MG63 (cell line): ENCODE measurements at regions not wholly inside any gene's neighbourhood (a gene's known extent, or its start where the extent isn't known, plus 50 kb on each side); places are given as distances from the start of the nearest gene placed in this dataset.
A peak's percentile ranks its signal among the peaks of the same experiment; 100 is the strongest.

Source experiments
- DNase-seq: peaks from one replicate; pipeline ENCODE4 v3.0.0-alpha.2; 2020
- H3K27me3 ChIP-seq: fragments of 250-450 bp; sonication (Bioruptor Pico); 2 replicates; pipeline ENCODE4 v1.5.1; 2020; ENCODE audit warnings: mild to moderate bottlenecking, moderate library complexity
- H3K36me3 ChIP-seq: fragments of 250-450 bp; sonication (Bioruptor Pico); 2 replicates; pipeline ENCODE4 v1.5.1; 2020; ENCODE audit warnings: mild to moderate bottlenecking, moderate library complexity
- H3K4me3 ChIP-seq: fragments of 250-450 bp; sonication (Bioruptor Pico); 2 replicates; pipeline ENCODE4 v1.5.1; 2020; ENCODE audit warnings: mild to moderate bottlenecking, moderate library complexity
- H3K9me3 ChIP-seq: fragments of 250-450 bp; sonication (Bioruptor Pico); 2 replicates; pipeline ENCODE4 v1.5.1; 2020; ENCODE audit warnings: mild to moderate bottlenecking, moderate library complexity

DNA sequence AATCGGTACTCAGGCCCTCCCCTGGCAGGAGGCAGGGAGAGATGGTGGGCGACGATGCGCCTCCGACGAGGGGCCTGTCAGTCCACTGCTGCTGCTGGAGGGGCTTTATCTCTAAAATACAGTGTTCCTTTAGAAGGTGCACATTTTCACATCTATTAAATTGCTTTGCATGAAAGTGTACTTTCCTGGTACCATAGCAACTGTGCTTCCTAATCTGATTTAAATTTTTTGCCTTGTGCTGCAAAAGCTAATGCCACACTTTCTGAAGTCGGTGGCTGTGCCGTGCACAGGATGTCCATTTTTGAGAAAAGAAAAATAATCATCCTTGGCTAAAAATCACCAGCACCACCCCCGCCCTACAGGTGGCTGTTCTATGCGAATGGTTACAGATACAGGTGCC lies 262.0 kb upstream of the CDH4 start:
- DNase-seq, result no peak
- H3K27me3 ChIP-seq, result no peaks in the 10 kb centered on the region
- H3K36me3 ChIP-seq, result no peaks in the 10 kb centered on the region
- no peak overlapping the region for H3K4me3 ChIP-seq
- H3K9me3 ChIP-seq, result no peaks in the 10 kb centered on the region

DNA sequence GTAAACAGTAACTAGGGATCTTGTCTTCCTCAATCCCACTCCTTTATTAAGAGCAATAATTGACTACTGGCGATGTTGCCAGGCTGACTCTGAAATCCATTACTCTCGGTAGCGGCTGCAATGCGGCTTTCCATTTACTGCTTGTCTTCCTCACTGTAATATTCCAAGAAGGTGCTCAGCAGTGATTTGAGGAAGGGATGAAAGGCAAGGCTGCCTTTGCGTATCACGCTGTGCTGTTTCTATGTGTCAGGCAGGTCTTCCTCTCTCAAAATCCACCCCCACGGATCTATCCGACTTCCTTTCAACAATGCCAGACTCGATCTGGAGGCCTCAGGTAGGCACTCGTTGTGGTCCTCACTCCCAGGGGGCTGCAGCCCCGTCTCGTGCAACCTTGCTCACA lies 261.4 kb upstream of the CDH4 start:
- H3K36me3 ChIP-seq, result no peaks in the 10 kb centered on the region
- no peaks in the 10 kb centered on the region for H3K9me3 ChIP-seq
- no peak for DNase-seq
- H3K27me3 ChIP-seq, result no peaks in the 10 kb centered on the region
- H3K4me3 ChIP-seq, result no peak overlapping the region

DNA sequence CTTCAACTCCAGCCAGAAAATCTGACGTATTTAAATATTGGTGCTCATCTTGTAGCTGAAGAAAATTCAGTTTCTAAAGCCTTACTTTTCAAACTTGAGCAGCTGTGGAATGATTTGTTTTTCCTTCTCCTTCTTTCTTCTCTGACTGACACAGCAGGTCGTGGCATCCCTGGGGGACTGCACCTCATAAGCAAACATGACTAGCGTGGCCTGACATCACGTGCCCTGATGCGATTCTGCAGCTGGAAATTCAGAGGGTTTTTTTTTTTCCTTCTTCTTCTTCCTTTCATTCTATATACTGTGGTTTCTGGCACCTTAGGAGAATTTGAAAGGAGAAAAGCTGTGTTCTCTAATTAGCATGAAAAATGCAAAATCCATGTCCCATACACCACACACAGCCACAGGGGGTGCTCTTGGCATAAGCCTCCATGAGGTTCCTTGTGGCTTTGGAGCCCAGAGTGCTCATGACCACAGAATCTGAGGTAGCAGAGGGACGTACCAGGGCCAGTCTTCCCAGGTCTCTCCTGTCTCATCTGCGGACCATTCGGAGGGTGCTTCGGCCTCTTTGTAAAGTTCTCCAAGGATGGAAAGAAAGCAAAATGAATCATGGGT lies 258.5 kb upstream of the CDH4 start:
- Histone ChIP-seq H3K9me3 (no peaks in the 10 kb centered on the region), H3K36me3 (no peaks in the 10 kb centered on the region), H3K4me3 (no peak overlapping the region), H3K27me3 (peaks cover 2% of the 10 kb centered on the region; the same call in 1 of the 2 replicates)
- peak; percentile 19 for DNase-seq

DNA sequence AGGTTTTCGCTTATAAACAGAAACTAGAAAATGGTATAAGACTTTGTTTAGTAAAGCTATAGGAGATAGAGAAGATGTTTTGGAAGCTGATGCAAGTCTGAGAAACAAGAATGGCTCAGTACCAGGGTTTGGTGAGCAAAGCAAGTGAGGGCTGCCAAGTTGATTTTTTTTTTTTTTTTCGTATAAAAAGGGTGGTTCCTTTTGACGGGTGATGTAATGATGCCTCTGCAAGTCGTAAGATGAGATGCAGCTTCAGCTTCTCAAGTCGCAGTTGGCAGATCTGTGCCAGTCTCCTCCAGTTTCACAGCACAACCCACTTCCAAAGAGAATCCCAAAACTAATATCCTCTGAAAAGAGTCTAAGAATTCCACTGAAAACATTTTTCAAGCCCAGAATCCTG lies 252.8 kb upstream of the CDH4 start:
- Histone ChIP-seq H3K27me3 (peaks cover 10% of the 10 kb centered on the region), H3K9me3 (no peaks in the 10 kb centered on the region), H3K4me3 (no peak overlapping the region), H3K36me3 (no peaks in the 10 kb centered on the region)
- DNase-seq, result peak; percentile 55

DNA sequence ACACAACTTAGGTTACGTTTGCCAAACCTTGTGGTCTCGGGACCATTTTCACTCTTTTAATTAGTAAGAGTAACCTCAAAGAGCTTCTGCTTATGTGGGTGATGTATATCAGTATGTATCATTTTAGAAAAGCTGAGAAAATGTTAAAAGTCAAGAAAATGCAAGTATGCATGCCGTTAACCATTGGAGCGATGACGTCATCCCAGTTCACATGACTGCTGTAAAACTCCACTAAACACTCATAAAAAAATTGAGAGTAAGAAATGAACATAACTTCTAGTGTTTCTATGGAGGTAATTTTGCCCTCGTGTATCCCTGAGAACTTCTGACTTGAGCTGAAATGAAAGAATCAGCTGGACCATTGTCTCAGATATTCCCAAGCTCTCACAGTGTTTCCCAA lies 250.0 kb upstream of the CDH4 start:
- Histone ChIP-seq H3K9me3 (no peaks in the 10 kb centered on the region), H3K36me3 (no peaks in the 10 kb centered on the region), H3K27me3 (peaks cover 13% of the 10 kb centered on the region), H3K4me3 (no peak overlapping the region)
- no peak for DNase-seq

DNA sequence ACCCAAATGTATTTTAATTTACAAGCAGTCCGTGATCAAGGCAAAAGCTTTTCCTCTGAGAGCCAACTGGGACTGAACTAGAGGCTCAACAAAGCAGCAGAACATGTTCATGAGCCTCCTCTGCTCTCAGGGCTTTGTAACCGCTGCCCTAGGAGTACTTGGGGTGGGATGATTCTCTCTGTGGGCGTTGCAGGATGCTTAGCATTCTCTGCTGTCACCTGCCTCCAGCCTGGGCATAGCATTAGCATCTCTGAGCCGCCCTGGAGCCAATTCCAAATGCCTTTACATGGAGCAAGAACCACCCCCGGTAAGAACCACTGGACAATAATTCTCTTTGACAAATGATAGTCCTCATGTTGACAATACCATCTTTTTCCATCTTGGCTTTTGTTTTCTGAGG lies 237.6 kb upstream of the CDH4 start:
- Histone ChIP-seq H3K4me3 (no peak overlapping the region), H3K27me3 (peaks cover 18% of the 10 kb centered on the region), H3K9me3 (no peaks in the 10 kb centered on the region), H3K36me3 (no peaks in the 10 kb centered on the region)
- DNase-seq, result no peak

DNA sequence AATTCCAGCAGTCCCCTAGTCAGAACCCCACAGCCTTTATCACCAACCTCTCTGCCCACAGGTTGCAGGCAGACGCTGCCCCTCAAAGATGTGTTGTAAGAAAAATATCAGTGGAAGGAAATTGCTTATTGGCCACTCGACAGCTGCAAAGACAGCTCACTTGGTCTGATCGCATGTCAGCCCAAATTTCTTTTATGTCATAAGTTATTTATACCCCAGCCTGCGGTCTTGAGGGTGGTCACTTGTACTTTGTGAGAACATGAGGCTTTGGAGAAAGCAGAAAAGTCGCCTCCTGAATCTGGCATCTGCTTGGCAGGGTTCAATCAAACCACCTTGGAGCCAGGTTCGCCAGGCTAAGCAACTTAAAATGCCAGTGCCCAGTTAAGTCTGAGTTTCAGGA lies 236.5 kb upstream of the CDH4 start:
- Histone ChIP-seq H3K4me3 (no peak overlapping the region), H3K9me3 (no peaks in the 10 kb centered on the region), H3K36me3 (no peaks in the 10 kb centered on the region), H3K27me3 (peaks cover 17% of the 10 kb centered on the region)
- DNase-seq, result no peak

DNA sequence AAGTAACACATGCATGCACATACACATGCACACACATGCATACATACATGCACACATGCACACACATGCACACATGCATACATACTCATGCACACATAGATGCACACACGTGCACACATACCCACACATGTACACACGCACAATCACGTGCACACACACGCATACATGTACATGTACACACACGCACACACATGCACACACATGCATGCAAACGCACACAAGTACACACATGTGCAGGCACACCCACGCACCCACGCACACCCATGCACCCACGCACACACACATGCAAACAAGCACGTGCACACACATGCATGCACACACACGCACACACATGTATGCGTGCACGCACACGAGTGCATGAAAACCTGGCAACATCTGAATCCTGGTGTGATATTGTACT lies 232.7 kb upstream of the CDH4 start:
- Histone ChIP-seq H3K4me3 (no peak overlapping the region), H3K27me3 (peaks cover 6% of the 10 kb centered on the region), H3K36me3 (no peaks in the 10 kb centered on the region), H3K9me3 (no peaks in the 10 kb centered on the region)
- DNase-seq, result no peak

DNA sequence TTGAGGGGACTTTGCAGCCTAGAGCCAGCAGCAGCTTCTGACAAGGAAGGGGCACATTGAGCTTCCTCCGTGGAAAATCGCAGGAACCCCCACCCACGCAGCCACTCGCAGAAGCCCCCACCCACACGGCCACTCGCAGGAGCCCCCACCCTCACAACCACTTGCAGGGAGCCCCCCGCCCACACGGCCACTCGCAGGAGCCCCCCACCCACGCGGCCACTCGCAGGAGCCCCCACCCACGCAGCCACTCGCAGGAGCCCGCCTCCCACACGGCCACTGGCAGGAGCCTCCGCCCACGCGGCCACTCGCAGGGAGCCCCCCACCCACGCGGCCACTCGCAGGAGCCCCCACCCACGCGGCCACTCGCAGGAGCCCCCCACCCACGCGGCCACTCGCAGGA lies 228.4 kb upstream of the CDH4 start:
- no peaks in the 10 kb centered on the region for H3K9me3 ChIP-seq
- no peaks in the 10 kb centered on the region; the same call in 1 of the 2 replicates for H3K27me3 ChIP-seq
- H3K4me3 ChIP-seq, result no peak overlapping the region
- H3K36me3 ChIP-seq, result no peaks in the 10 kb centered on the region
- DNase-seq, result no peak

DNA sequence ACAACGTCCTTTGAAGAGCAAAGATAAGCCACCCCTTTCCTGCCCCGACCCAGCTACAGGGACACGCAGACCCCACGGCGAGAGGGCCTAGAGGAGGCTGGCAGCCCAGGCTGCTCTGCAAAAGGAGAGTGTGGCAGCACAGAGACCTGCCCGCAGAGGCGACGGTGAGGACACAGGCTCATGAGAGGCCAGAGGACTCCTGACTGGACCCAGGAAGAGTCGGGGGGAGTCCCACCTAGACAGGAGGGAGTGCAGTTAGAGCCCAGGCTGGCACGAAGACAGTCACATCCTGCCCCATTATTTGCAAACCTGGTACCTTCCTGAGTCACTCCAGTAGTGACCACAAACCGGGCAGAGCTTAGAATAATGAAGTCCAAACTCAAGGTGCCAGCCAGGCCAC lies 227.7 kb upstream of the CDH4 start:
- no peak for DNase-seq
- Histone ChIP-seq H3K4me3 (no peak overlapping the region), H3K36me3 (no peaks in the 10 kb centered on the region), H3K27me3 (no peaks in the 10 kb centered on the region; the same call in 1 of the 2 replicates), H3K9me3 (no peaks in the 10 kb centered on the region)

DNA sequence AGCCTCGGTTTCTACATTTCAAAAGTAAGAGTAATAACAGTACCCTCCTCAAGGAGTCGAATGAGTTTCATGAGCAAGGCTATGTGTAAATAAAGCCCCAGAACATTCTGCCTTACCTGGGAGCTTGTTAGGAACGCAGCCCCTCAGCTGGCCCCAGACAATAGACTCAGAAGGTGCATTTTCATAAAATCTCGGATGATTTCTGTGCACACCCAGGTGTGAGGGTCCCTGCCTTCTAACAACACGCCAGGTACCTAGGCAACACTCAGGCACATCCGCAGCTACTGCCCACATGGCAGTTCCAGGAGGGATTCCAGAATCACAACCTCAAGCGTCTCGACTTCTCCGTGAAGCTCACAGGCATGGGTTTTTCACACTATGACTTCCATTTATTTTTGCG lies 226.5 kb upstream of the CDH4 start:
- Histone ChIP-seq H3K36me3 (no peaks in the 10 kb centered on the region), H3K9me3 (no peaks in the 10 kb centered on the region), H3K27me3 (no peaks in the 10 kb centered on the region; the same call in 1 of the 2 replicates), H3K4me3 (no peak overlapping the region)
- DNase-seq, result no peak

DNA sequence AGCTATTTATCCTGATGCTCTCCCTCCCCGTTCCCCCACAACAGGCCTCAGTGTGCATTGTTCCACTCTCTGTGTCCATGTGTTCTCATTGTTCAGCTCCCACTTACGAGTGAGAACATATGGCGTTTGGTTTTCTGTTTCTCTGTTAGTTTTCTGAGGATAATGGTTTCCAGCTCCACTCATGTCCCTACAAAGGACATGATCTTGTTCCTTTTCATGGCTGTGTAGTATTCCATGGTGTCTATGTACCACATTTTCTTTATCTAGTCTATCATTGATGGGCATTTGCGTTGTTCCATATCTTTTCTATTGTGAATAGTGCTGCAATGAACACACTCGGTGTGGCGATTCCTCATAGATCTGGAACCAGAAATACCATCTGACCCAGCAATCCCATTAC lies 225.9 kb upstream of the CDH4 start:
- no peak for DNase-seq

DNA sequence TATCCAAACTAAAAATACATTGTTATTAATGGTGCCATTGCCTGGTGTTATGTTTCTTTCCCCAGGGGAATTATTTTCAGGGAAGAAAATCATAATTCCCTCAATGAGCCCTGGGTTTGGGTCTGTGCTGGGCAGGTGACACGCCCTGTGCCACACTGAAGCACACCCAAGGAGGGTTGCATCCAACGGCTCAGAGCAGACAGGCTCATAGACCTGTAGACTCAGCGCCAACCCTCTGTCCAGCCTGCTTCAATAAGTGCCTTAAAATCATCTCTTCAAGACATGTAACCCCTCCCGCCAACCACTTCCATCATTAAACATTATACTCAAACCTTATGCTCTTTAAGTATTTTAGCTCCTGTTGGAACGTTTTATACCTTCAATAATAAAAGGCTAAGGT lies 225.3 kb upstream of the CDH4 start:
- Histone ChIP-seq H3K9me3 (no peaks in the 10 kb centered on the region), H3K36me3 (no peaks in the 10 kb centered on the region), H3K4me3 (no peak overlapping the region), H3K27me3 (no peaks in the 10 kb centered on the region; the same call in 1 of the 2 replicates)
- DNase-seq, result no peak

More for the DNA sequence above, 225.9 kb upstream of the CDH4 start:
- H3K36me3 ChIP-seq, result no peaks in the 10 kb centered on the region
- H3K9me3 ChIP-seq, result no peaks in the 10 kb centered on the region
- H3K4me3 ChIP-seq, result no peak overlapping the region
- H3K27me3 ChIP-seq, result no peaks in the 10 kb centered on the region; the same call in 1 of the 2 replicates

DNA sequence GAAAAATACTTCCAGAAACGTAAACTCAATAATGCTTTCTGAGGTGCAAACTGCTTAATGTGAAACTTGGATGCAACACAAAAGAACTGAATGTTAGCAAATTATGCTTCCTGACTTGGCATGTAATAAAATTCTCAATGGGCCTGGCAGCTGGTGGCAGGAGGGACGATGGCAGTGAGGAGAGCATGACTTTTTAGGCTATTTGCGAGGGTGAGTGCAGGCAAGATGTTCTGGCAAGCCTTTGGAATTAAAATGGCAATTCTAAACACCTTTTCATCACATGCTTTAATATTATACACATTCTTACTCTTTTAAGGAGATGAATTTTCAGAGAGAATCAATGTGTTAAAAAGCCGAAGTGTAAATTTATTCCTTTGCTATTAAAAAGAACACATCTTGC lies 224.8 kb upstream of the CDH4 start:
- no peak for DNase-seq
- no peaks in the 10 kb centered on the region for H3K9me3 ChIP-seq
- no peaks in the 10 kb centered on the region; the same call in 1 of the 2 replicates for H3K27me3 ChIP-seq
- H3K4me3 ChIP-seq, result no peak overlapping the region
- H3K36me3 ChIP-seq, result no peaks in the 10 kb centered on the region

DNA sequence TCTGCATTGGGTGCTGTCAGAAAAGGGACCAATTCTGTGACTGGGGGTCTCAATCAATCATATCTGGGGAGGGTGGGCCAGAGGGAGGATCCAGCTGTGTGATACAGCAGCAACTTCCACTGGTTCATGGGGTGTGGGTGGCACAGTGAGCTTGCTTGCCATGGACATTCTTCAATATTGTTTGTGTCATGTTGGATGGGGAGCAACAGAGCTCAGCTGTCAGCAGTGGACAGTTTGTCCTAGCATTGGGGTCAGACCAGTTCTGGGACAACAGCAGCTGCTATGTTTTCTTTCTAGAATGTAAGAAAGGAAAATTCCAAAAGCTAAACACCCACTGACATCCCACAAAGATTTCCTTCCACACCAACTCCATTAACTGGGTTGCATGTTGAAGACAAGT lies 221.9 kb upstream of the CDH4 start:
- H3K9me3 ChIP-seq, result no peaks in the 10 kb centered on the region
- H3K36me3 ChIP-seq, result no peaks in the 10 kb centered on the region
- H3K4me3 ChIP-seq, result no peak overlapping the region
- DNase-seq, result no peak
- H3K27me3 ChIP-seq, result no peaks in the 10 kb centered on the region; the same call in 1 of the 2 replicates

DNA sequence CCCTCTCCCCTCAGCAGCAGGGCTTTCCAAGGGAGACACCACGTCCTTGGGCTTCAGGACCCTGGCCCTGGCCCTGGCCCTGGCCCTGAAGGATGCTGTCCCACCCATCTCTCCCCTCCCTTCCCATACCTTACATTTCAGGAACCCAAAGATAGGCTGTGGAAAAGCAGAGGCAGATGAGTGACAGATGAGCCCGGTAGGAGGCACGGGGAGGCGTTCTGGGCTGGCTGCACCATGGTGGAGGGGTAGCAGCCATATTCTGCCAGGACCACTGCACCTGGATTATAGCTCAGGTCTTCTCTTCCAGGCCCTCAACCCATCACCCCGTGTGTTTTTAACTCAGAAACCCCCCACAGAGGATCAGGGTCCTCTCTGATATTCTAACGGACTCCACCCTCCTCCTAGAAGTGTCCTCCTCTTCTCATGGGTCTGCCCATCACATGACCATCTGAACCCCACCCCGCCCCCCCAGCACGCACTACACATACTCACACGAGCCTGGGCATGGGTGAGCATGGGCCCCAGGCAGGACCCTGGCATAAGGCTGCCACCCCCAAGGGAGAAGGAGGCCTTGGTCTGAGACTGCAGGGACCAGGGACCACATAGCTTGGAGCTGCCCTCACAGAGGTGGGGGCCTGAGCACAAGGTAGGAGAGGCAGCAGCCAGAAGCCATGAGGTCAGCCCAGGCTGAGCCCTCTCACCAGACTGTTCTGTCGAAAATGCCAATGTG lies 220.8 kb upstream of the CDH4 start:
- no peak overlapping the region for H3K4me3 ChIP-seq
- no peaks in the 10 kb centered on the region; the same call in 1 of the 2 replicates for H3K27me3 ChIP-seq
- H3K36me3 ChIP-seq, result no peaks in the 10 kb centered on the region
- DNase-seq, result no peak
- H3K9me3 ChIP-seq, result no peaks in the 10 kb centered on the region

DNA sequence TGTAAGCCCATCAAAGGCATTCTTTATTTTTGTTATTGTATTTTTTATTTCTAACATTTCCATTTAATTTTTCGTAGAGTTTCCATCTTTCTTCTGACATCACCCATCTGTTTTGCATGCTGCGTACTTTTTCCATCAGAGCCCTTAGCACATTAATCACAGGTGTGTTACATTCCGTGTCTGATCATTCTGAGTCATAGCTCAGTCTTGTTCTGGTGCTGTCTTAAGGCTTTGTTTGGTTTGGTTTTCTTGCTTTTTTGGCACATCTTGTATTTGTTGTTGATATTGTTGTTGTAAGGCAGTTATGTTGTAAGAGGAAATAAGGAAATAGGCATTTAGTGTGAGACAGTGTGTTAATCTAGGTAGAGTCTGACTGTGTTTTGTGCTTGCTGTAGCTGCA lies 214.6 kb upstream of the CDH4 start:
- H3K9me3 ChIP-seq, result no peaks in the 10 kb centered on the region
- no peaks in the 10 kb centered on the region for H3K36me3 ChIP-seq
- H3K4me3 ChIP-seq, result no peak overlapping the region
- H3K27me3 ChIP-seq, result no peaks in the 10 kb centered on the region
- no peak for DNase-seq

DNA sequence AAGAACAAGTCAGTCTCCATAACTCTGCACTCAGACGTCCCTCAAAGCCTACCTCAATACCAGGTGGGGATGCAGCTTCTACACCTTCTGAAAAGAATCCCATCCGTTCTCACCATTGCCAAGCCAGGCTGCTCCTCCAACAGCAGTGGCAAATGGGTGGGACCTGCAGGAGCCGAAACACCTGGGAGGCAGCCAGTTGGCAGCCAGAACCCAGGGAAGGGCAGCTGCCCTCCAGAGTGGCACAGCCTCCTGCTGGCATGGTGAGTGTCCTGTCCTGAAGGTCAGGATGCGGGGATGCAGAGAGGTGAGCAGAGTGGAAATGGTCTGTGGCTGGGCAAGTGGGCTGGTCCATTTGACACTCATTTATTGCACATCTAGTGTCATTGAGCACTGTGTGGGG lies 210.6 kb upstream of the CDH4 start:
- DNase-seq, result no peak
- Histone ChIP-seq H3K4me3 (no peak overlapping the region), H3K9me3 (no peaks in the 10 kb centered on the region), H3K27me3 (no peaks in the 10 kb centered on the region), H3K36me3 (no peaks in the 10 kb centered on the region)
